WTC11 (cell line): ENCODE measurements at regions not wholly inside any gene's neighbourhood (a gene's known extent, or its start where the extent isn't known, plus 50 kb on each side); places are given as distances from the start of the nearest gene placed in this dataset.

Experiments used
- CREB1 ChIP-seq: sonication (generic); formaldehyde crosslinking; IDR thresholded peaks from 2 replicates; pipeline ENCODE4 v1.8.0; 2023; ENCODE audit warnings: mild to moderate bottlenecking, missing genetic modification reagents
- ELF4 ChIP-seq: sonication (generic); formaldehyde crosslinking; IDR thresholded peaks from 2 replicates; pipeline ENCODE4 v1.8.1; 2022; ENCODE audit warnings: low read depth, mild to moderate bottlenecking, moderate library complexity, missing genetic modification reagents
- ESRRA ChIP-seq: sonication (generic); formaldehyde crosslinking; IDR thresholded peaks from 2 replicates; pipeline ENCODE4 v1.8.1; 2022; ENCODE audit warnings: mild to moderate bottlenecking, missing genetic modification reagents, borderline replicate concordance
- JUN ChIP-seq: sonication (generic); formaldehyde crosslinking; IDR thresholded peaks from 2 replicates; pipeline ENCODE4 v1.8.0; 2023; ENCODE audit warnings: mild to moderate bottlenecking, missing genetic modification reagents
- MXD4 ChIP-seq: fragments of 250-450 bp; sonication (Bioruptor Pico); IDR thresholded peaks from 2 replicates; pipeline ENCODE4 v1.8.0; 2021; ENCODE audit warnings: mild to moderate bottlenecking, moderate library complexity, borderline replicate concordance
- NFYB ChIP-seq: sonication (generic); formaldehyde crosslinking; conservative IDR thresholded peaks from 2 replicates; pipeline ENCODE4 v1.8.0; 2022; ENCODE audit warnings: low read depth, missing genetic modification reagents
- ZNF232 ChIP-seq: sonication (generic); formaldehyde crosslinking; IDR thresholded peaks from 2 replicates; pipeline ENCODE4 v1.8.0; 2022; ENCODE audit warnings: mild to moderate bottlenecking, missing genetic modification reagents
- TF ChIP-seq, protein P1 (sequence below): fragments of 200-600 bp; IDR thresholded peaks from 2 replicates; pipeline ENCODE4 v1.8.0; 2022; ENCODE audit warnings: antibody characterized with exemption
- TF ChIP-seq, protein P2 (sequence below): fragments of 250-450 bp; sonication (Bioruptor Pico); IDR thresholded peaks from 2 replicates; pipeline ENCODE4 v1.9.0; 2021; ENCODE audit warnings: mild to moderate bottlenecking, borderline replicate concordance
- TF ChIP-seq, protein P3 (sequence below): sonication (generic); formaldehyde crosslinking; IDR thresholded peaks from 2 replicates; pipeline ENCODE4 v1.8.1; 2022; ENCODE audit warnings: low read depth, missing genetic modification reagents, borderline replicate concordance
- TF ChIP-seq, protein P4 (sequence below): sonication (generic); formaldehyde crosslinking; IDR thresholded peaks from 2 replicates; pipeline ENCODE4 v1.8.1; 2022; ENCODE audit warnings: mild to moderate bottlenecking, missing genetic modification reagents, moderate library complexity, borderline replicate concordance
- TF ChIP-seq, protein P5 (sequence below): sonication (generic); formaldehyde crosslinking; IDR thresholded peaks from 2 replicates; pipeline ENCODE4 v1.8.1; 2023; ENCODE audit warnings: mild to moderate bottlenecking, missing genetic modification reagents, moderate library complexity

DNA sequence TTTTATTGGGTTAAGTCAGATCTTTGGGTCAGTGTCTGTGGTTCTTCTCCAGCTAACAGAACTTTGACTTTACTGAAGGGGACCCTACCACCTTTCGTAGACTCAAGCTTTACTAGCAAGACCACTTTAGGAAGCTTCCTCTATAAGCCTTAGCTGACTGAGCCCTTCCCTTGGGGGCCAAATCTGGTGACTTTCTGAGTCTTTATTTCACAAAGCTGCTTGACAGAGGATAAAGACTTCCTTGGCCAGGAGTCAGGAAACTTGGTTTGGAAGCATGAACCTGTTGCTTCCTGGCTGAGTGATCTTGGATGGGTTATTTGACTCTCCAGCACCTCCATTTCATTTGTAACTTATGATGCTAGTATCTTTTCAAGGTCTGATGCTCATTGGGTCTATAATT, 466.7 kb downstream of the TYW1 start:
- TF ChIP-seq, protein P1, sequence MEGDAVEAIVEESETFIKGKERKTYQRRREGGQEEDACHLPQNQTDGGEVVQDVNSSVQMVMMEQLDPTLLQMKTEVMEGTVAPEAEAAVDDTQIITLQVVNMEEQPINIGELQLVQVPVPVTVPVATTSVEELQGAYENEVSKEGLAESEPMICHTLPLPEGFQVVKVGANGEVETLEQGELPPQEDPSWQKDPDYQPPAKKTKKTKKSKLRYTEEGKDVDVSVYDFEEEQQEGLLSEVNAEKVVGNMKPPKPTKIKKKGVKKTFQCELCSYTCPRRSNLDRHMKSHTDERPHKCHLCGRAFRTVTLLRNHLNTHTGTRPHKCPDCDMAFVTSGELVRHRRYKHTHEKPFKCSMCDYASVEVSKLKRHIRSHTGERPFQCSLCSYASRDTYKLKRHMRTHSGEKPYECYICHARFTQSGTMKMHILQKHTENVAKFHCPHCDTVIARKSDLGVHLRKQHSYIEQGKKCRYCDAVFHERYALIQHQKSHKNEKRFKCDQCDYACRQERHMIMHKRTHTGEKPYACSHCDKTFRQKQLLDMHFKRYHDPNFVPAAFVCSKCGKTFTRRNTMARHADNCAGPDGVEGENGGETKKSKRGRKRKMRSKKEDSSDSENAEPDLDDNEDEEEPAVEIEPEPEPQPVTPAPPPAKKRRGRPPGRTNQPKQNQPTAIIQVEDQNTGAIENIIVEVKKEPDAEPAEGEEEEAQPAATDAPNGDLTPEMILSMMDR, result no peak
- TF ChIP-seq NFYB (CRISPR knock-in tag) (no peak), MXD4 (CRISPR knock-in tag) (no peak), JUN (no peak), ELF4 (CRISPR knock-in tag) (no peak), ZNF232 (CRISPR knock-in tag) (no peak), CREB1 (CRISPR knock-in tag) (no peak), ESRRA (CRISPR knock-in tag) (no peak)
- TF ChIP-seq, protein P2, sequence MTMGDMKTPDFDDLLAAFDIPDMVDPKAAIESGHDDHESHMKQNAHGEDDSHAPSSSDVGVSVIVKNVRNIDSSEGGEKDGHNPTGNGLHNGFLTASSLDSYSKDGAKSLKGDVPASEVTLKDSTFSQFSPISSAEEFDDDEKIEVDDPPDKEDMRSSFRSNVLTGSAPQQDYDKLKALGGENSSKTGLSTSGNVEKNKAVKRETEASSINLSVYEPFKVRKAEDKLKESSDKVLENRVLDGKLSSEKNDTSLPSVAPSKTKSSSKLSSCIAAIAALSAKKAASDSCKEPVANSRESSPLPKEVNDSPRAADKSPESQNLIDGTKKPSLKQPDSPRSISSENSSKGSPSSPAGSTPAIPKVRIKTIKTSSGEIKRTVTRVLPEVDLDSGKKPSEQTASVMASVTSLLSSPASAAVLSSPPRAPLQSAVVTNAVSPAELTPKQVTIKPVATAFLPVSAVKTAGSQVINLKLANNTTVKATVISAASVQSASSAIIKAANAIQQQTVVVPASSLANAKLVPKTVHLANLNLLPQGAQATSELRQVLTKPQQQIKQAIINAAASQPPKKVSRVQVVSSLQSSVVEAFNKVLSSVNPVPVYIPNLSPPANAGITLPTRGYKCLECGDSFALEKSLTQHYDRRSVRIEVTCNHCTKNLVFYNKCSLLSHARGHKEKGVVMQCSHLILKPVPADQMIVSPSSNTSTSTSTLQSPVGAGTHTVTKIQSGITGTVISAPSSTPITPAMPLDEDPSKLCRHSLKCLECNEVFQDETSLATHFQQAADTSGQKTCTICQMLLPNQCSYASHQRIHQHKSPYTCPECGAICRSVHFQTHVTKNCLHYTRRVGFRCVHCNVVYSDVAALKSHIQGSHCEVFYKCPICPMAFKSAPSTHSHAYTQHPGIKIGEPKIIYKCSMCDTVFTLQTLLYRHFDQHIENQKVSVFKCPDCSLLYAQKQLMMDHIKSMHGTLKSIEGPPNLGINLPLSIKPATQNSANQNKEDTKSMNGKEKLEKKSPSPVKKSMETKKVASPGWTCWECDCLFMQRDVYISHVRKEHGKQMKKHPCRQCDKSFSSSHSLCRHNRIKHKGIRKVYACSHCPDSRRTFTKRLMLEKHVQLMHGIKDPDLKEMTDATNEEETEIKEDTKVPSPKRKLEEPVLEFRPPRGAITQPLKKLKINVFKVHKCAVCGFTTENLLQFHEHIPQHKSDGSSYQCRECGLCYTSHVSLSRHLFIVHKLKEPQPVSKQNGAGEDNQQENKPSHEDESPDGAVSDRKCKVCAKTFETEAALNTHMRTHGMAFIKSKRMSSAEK (CRISPR knock-in tag), result no peak
- TF ChIP-seq, protein P3, sequence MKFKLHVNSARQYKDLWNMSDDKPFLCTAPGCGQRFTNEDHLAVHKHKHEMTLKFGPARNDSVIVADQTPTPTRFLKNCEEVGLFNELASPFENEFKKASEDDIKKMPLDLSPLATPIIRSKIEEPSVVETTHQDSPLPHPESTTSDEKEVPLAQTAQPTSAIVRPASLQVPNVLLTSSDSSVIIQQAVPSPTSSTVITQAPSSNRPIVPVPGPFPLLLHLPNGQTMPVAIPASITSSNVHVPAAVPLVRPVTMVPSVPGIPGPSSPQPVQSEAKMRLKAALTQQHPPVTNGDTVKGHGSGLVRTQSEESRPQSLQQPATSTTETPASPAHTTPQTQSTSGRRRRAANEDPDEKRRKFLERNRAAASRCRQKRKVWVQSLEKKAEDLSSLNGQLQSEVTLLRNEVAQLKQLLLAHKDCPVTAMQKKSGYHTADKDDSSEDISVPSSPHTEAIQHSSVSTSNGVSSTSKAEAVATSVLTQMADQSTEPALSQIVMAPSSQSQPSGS, result no peak
- TF ChIP-seq, protein P4, sequence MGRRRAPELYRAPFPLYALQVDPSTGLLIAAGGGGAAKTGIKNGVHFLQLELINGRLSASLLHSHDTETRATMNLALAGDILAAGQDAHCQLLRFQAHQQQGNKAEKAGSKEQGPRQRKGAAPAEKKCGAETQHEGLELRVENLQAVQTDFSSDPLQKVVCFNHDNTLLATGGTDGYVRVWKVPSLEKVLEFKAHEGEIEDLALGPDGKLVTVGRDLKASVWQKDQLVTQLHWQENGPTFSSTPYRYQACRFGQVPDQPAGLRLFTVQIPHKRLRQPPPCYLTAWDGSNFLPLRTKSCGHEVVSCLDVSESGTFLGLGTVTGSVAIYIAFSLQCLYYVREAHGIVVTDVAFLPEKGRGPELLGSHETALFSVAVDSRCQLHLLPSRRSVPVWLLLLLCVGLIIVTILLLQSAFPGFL (CRISPR knock-in tag), result no peak
- TF ChIP-seq, protein P5, sequence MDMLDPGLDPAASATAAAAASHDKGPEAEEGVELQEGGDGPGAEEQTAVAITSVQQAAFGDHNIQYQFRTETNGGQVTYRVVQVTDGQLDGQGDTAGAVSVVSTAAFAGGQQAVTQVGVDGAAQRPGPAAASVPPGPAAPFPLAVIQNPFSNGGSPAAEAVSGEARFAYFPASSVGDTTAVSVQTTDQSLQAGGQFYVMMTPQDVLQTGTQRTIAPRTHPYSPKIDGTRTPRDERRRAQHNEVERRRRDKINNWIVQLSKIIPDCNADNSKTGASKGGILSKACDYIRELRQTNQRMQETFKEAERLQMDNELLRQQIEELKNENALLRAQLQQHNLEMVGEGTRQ (CRISPR knock-in tag), result no peak
